BLaER1 treated with 17β-estradiol and CSF1 and Interleukin-3, amounts not matched to agents 10 nM and 100 nM (cell line): ENCODE measurements at regions not wholly inside any gene's neighbourhood (a gene's known extent, or its start where the extent isn't known, plus 50 kb on each side); places are given as distances from the start of the nearest gene placed in this dataset.

ENCODE experiments used
- H3K27ac ChIP-seq, 11 experiments: shearing (Covaris generic); formaldehyde crosslinking; 2 replicates each; pipeline ENCODE4 v1.8.1; 2022
- H3K27me3 ChIP-seq, 11 experiments: shearing (Covaris generic); formaldehyde crosslinking; 2 replicates each; pipeline ENCODE4 v1.8.1; 2022
- H3K36me3 ChIP-seq, 11 experiments: shearing (Covaris generic); formaldehyde crosslinking; 2 replicates each; pipeline ENCODE4 v1.8.1; 2022
- H3K4me1 ChIP-seq, 10 experiments: shearing (Covaris generic); formaldehyde crosslinking; 2 replicates each; pipeline ENCODE4 v1.8.1; 2022
- H3K4me2 ChIP-seq, 11 experiments: shearing (Covaris generic); formaldehyde crosslinking; 2 replicates each; pipeline ENCODE4 v1.8.1; 2022
- H3K4me3 ChIP-seq, 10 experiments: shearing (Covaris generic); formaldehyde crosslinking; 2 replicates each; pipeline ENCODE4 v1.8.1; 2022
- H3K9ac ChIP-seq, 11 experiments: shearing (Covaris generic); formaldehyde crosslinking; 2 replicates each; pipeline ENCODE4 v1.8.1; 2022
- H3K9me3 ChIP-seq, 11 experiments: shearing (Covaris generic); formaldehyde crosslinking; replicated peaks in 1 of 11; 2 replicates each; pipeline ENCODE4 v1.8.1; 2022
- H4K20me1 ChIP-seq, 11 experiments: shearing (Covaris generic); formaldehyde crosslinking; 2 replicates each; pipeline ENCODE4 v1.8.1; 2022
- Cebpa-rat ChIP-seq, 11 experiments: shearing (Covaris generic); IDR thresholded peaks; 2 replicates each; pipeline ENCODE4 v1.8.1; 2022

- no peaks in the 10 kb centered on the region for H3K4me1 ChIP-seq
- no peak overlapping the region for H3K4me2 ChIP-seq
- H3K9me3 ChIP-seq, result peaks cover 0 to 3% (median 0%) of the 10 kb centered on the region in 11 experiments; a peak in 2 of 22 replicates
- no peaks in the 10 kb centered on the region for H3K27me3 ChIP-seq
- TF ChIP-seq Cebpa-rat (IDR thresholded peaks at IDR 0.05), result no peak
- H3K27ac ChIP-seq, result no peak overlapping the region
- H3K4me3 ChIP-seq, result no peak overlapping the region
- H3K9ac ChIP-seq, result no peak overlapping the region
- H3K36me3 ChIP-seq, result no peaks in the 10 kb centered on the region
- H4K20me1 ChIP-seq, result no peaks in the 10 kb centered on the region
Measured at GRCh38 chr1:98101364-98101763, 180.5 kb upstream of the DPYD start.

- Histone ChIP-seq H3K9ac (no peak overlapping the region), H3K9me3 (no peaks in the 10 kb centered on the region), H3K27me3 (no peaks in the 10 kb centered on the region), H3K27ac (no peak overlapping the region), H3K4me3 (no peak overlapping the region), H3K4me2 (no peak overlapping the region), H3K36me3 (no peaks in the 10 kb centered on the region), H3K4me1 (no peaks in the 10 kb centered on the region), H4K20me1 (no peaks in the 10 kb centered on the region; a peak in 1 of 22 replicates)
- TF ChIP-seq Cebpa-rat (IDR thresholded peaks at IDR 0.05), result no peak
Measured at GRCh38 chr1:98099501-98099900, 178.7 kb upstream of the DPYD start.

GRCh38 chr1:98098473-98098872, 177.6 kb upstream of the DPYD start:
- Histone ChIP-seq H3K27ac (no peak overlapping the region), H3K4me2 (no peak overlapping the region), H4K20me1 (no peaks in the 10 kb centered on the region; a peak in 1 of 22 replicates), H3K27me3 (no peaks in the 10 kb centered on the region), H3K4me1 (no peaks in the 10 kb centered on the region), H3K4me3 (no peak overlapping the region), H3K9me3 (no peaks in the 10 kb centered on the region), H3K36me3 (no peaks in the 10 kb centered on the region), H3K9ac (no peak overlapping the region)
- no peak for TF ChIP-seq Cebpa-rat (IDR thresholded peaks at IDR 0.05)

GRCh38 chr1:98090351-98090750, 169.5 kb upstream of the DPYD start:
- no peak overlapping the region for H3K4me3 ChIP-seq
- no peaks in the 10 kb centered on the region; a peak in 1 of 22 replicates for H4K20me1 ChIP-seq
- H3K36me3 ChIP-seq, result no peaks in the 10 kb centered on the region
- H3K27me3 ChIP-seq, result no peaks in the 10 kb centered on the region
- no peak overlapping the region for H3K4me2 ChIP-seq
- H3K9me3 ChIP-seq, result no peaks in the 10 kb centered on the region
- no peak overlapping the region for H3K27ac ChIP-seq
- no peak overlapping the region for H3K9ac ChIP-seq
- no peak for TF ChIP-seq Cebpa-rat (IDR thresholded peaks at IDR 0.05)
- no peaks in the 10 kb centered on the region for H3K4me1 ChIP-seq

GRCh38 chr1:98088381-98088780, 167.5 kb upstream of the DPYD start:
- no peak overlapping the region for H3K27ac ChIP-seq
- no peak overlapping the region for H3K9ac ChIP-seq
- H3K4me1 ChIP-seq, result no peaks in the 10 kb centered on the region
- H4K20me1 ChIP-seq, result no peaks in the 10 kb centered on the region
- H3K9me3 ChIP-seq, result no peaks in the 10 kb centered on the region
- no peak for TF ChIP-seq Cebpa-rat (IDR thresholded peaks at IDR 0.05)
- no peaks in the 10 kb centered on the region for H3K36me3 ChIP-seq
- H3K4me3 ChIP-seq, result no peak overlapping the region
- H3K27me3 ChIP-seq, result no peaks in the 10 kb centered on the region
- no peak overlapping the region for H3K4me2 ChIP-seq

- no peak overlapping the region for H3K4me2 ChIP-seq
- no peak for TF ChIP-seq Cebpa-rat (IDR thresholded peaks at IDR 0.05)
- H3K27me3 ChIP-seq, result no peaks in the 10 kb centered on the region
- H3K4me3 ChIP-seq, result no peak overlapping the region
- H3K36me3 ChIP-seq, result no peaks in the 10 kb centered on the region
- H3K27ac ChIP-seq, result no peak overlapping the region
- H3K9ac ChIP-seq, result no peak overlapping the region
- H3K9me3 ChIP-seq, result no peaks in the 10 kb centered on the region
- H4K20me1 ChIP-seq, result no peaks in the 10 kb centered on the region
- H3K4me1 ChIP-seq, result no peaks in the 10 kb centered on the region
Measured at GRCh38 chr1:98086796-98087441, 166.1 kb upstream of the DPYD start.

- Histone ChIP-seq H3K27me3 (no peaks in the 10 kb centered on the region), H3K36me3 (no peaks in the 10 kb centered on the region), H3K4me1 (no peaks in the 10 kb centered on the region), H3K4me2 (no peak overlapping the region), H3K4me3 (no peak overlapping the region), H4K20me1 (no peaks in the 10 kb centered on the region), H3K27ac (no peak overlapping the region), H3K9ac (no peak overlapping the region), H3K9me3 (no peaks in the 10 kb centered on the region)
- no peak for TF ChIP-seq Cebpa-rat (IDR thresholded peaks at IDR 0.05)
Measured at GRCh38 chr1:98086156-98086555, 165.3 kb upstream of the DPYD start.

GRCh38 chr1:98084188-98084587, 163.4 kb upstream of the DPYD start:
- Histone ChIP-seq H3K27ac (no peak overlapping the region), H3K4me1 (no peaks in the 10 kb centered on the region), H3K9ac (no peak overlapping the region), H3K27me3 (no peaks in the 10 kb centered on the region), H4K20me1 (no peaks in the 10 kb centered on the region), H3K4me3 (no peak overlapping the region), H3K9me3 (no peaks in the 10 kb centered on the region), H3K4me2 (no peak overlapping the region), H3K36me3 (no peaks in the 10 kb centered on the region)
- no peak for TF ChIP-seq Cebpa-rat (IDR thresholded peaks at IDR 0.05)

GRCh38 chr1:98081944-98082343, 161.1 kb upstream of the DPYD start:
- Histone ChIP-seq H3K4me3 (no peak overlapping the region), H3K9me3 (no peaks in the 10 kb centered on the region), H3K36me3 (no peaks in the 10 kb centered on the region), H4K20me1 (no peaks in the 10 kb centered on the region), H3K27ac (no peak overlapping the region), H3K4me1 (no peaks in the 10 kb centered on the region), H3K4me2 (no peak overlapping the region), H3K9ac (no peak overlapping the region), H3K27me3 (no peaks in the 10 kb centered on the region)
- TF ChIP-seq Cebpa-rat (IDR thresholded peaks at IDR 0.05), result no peak

- H3K9me3 ChIP-seq, result no peaks in the 10 kb centered on the region
- H3K4me2 ChIP-seq, result no peak overlapping the region
- no peaks in the 10 kb centered on the region for H3K27me3 ChIP-seq
- H3K4me1 ChIP-seq, result no peaks in the 10 kb centered on the region
- H3K36me3 ChIP-seq, result no peaks in the 10 kb centered on the region
- H4K20me1 ChIP-seq, result no peaks in the 10 kb centered on the region
- no peak overlapping the region for H3K9ac ChIP-seq
- no peak overlapping the region for H3K4me3 ChIP-seq
- no peak overlapping the region for H3K27ac ChIP-seq
- TF ChIP-seq Cebpa-rat (IDR thresholded peaks at IDR 0.05), result no peak
Measured at GRCh38 chr1:98078596-98078995, 157.8 kb upstream of the DPYD start.
